Activated B cell treated with CpG ODN at 0.5 μM for 24 hours (primary cell): ENCODE measurements at regions not wholly inside any gene's neighbourhood (a gene's known extent, or its start where the extent isn't known, plus 50 kb on each side); places are given as distances from the start of the nearest gene placed in this dataset.

ENCODE experiments used
- ATAC-seq: fragments of 200-7000 bp; cut with Tn5 transposase; one replicate; pipeline ENCODE4 v1.10.0; 2021; ENCODE audit warnings: low read depth, mild to moderate bottlenecking, moderate library complexity
- CTCF ChIA-PET: fragments of 350-600 bp; sonication (Branson Sonifier 250); formaldehyde crosslinking; loops from one replicate; lab custom pipeline; 2021; ENCODE audit warnings: antibody characterized with exemption; lab: Charles Lee
- POLR2A ChIA-PET: fragments of 350-600 bp; sonication (Branson Sonifier 250); formaldehyde crosslinking; loops from one replicate; lab custom pipeline; 2021; ENCODE audit warnings: antibody characterized with exemption; lab: Charles Lee
- DNase-seq: peaks from one replicate; pipeline ENCODE4 v3.0.0; 2022
- H3K27ac Mint-ChIP-seq: one replicate; pipeline ENCODE4 v1.8.0; 2020; ENCODE audit warnings: mixed read lengths
- H3K27me3 Mint-ChIP-seq: one replicate; pipeline ENCODE4 v1.8.0; 2021; ENCODE audit warnings: mixed read lengths
- H3K36me3 Mint-ChIP-seq: one replicate; pipeline ENCODE4 v1.8.0; 2021; ENCODE audit warnings: low read depth, mixed read lengths
- H3K4me1 Mint-ChIP-seq: one replicate; pipeline ENCODE4 v1.8.0; 2021; ENCODE audit warnings: mixed read lengths
- H3K4me3 Mint-ChIP-seq: one replicate; pipeline ENCODE4 v1.8.0; 2020; ENCODE audit warnings: mild to moderate bottlenecking, mixed read lengths
- H3K9me3 Mint-ChIP-seq: one replicate; pipeline ENCODE4 v1.8.0; 2020; ENCODE audit warnings: mixed read lengths
- intact Hi-C: fragments of 100-400 bp; cut with micrococcal nuclease; formaldehyde crosslinking; loops from one replicate; pipeline ENCODE4 v1.15.1; 2024
- TF ChIP-seq, protein P1 (sequence below): fragments of 200-600 bp; IDR thresholded peaks from one replicate; pipeline ENCODE4 v1.8.0; 2022; ENCODE audit warnings: antibody characterized with exemption, mild to moderate bottlenecking

GRCh38 chr12:31230004-31230403, 95.9 kb downstream of the SINHCAF start:
- H3K4me1 Mint-ChIP-seq, result no peaks in the 10 kb centered on the region
- TF ChIP-seq, protein P1, sequence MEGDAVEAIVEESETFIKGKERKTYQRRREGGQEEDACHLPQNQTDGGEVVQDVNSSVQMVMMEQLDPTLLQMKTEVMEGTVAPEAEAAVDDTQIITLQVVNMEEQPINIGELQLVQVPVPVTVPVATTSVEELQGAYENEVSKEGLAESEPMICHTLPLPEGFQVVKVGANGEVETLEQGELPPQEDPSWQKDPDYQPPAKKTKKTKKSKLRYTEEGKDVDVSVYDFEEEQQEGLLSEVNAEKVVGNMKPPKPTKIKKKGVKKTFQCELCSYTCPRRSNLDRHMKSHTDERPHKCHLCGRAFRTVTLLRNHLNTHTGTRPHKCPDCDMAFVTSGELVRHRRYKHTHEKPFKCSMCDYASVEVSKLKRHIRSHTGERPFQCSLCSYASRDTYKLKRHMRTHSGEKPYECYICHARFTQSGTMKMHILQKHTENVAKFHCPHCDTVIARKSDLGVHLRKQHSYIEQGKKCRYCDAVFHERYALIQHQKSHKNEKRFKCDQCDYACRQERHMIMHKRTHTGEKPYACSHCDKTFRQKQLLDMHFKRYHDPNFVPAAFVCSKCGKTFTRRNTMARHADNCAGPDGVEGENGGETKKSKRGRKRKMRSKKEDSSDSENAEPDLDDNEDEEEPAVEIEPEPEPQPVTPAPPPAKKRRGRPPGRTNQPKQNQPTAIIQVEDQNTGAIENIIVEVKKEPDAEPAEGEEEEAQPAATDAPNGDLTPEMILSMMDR, result no peak
- H3K9me3 Mint-ChIP-seq, result peaks cover 2% of the 10 kb centered on the region
- CTCF ChIA-PET, result interaction anchor here (0.9 kb wide), 1 partner anchor 10 kb away, joined by 3 read pairs; no protein-coding TSS in a partner anchor
- peaks cover 6% of the 10 kb centered on the region for H3K27me3 Mint-ChIP-seq
- DNase-seq, result no peak
- no peak overlapping the region for H3K4me3 Mint-ChIP-seq
- no peaks in the 10 kb centered on the region for H3K36me3 Mint-ChIP-seq
- H3K27ac Mint-ChIP-seq, result no peak overlapping the region
- intact Hi-C loops, result no loop called here
- ATAC-seq, result no peak
- POLR2A ChIA-PET, result no interaction called here
